NT2/D1 (cell line): ENCODE measurements at regions not wholly inside any gene's neighbourhood (a gene's known extent, or its start where the extent isn't known, plus 50 kb on each side); places are given as distances from the start of the nearest gene placed in this dataset.

Source experiments
- DNase-seq: peaks from one replicate; pipeline ENCODE4 v3.0.0-alpha.2; 2011; ENCODE audit warnings: low read depth, low spot score
- H3K27me3 ChIP-seq: 2 replicates; pipeline ENCODE4 v1.6.0; 2011; ENCODE audit warnings: mild to moderate bottlenecking; ENCODE audit not compliant: insufficient read length, insufficient read depth
- H3K36me3 ChIP-seq: 2 replicates; pipeline ENCODE4 v1.6.1; 2011; ENCODE audit warnings: mild to moderate bottlenecking, low read length, mixed read lengths; ENCODE audit not compliant: insufficient read depth, insufficient read length
- H3K4me1 ChIP-seq: 2 replicates; pipeline ENCODE4 v1.5.1; 2011; ENCODE audit not compliant: insufficient read depth, insufficient read length
- H3K4me3 ChIP-seq: 2 replicates; pipeline ENCODE4 v1.5.1; 2011; ENCODE audit warnings: low read depth; ENCODE audit not compliant: insufficient read length
- H3K9ac ChIP-seq: 2 replicates; pipeline ENCODE4 v1.6.0; 2011; ENCODE audit warnings: low read depth; ENCODE audit not compliant: insufficient read length
- H3K9me3 ChIP-seq: 2 replicates; pipeline ENCODE4 v1.5.1; 2011; ENCODE audit warnings: mild to moderate bottlenecking, low read length; ENCODE audit not compliant: insufficient read depth
- SUZ12 ChIP-seq: IDR thresholded peaks from 2 replicates; pipeline ENCODE4 v1.6.1; 2011; ENCODE audit not compliant: insufficient read length, insufficient read depth; ENCODE audit errors: extremely low read depth
- YY1 ChIP-seq: IDR thresholded peaks from 2 replicates; pipeline ENCODE4 v1.6.1; 2011; ENCODE audit not compliant: insufficient read length, insufficient read depth
- ZNF274 ChIP-seq: IDR thresholded peaks from 2 replicates; pipeline ENCODE4 v1.6.1; 2011; ENCODE audit warnings: mild to moderate bottlenecking, low read depth, low read length

DNA sequence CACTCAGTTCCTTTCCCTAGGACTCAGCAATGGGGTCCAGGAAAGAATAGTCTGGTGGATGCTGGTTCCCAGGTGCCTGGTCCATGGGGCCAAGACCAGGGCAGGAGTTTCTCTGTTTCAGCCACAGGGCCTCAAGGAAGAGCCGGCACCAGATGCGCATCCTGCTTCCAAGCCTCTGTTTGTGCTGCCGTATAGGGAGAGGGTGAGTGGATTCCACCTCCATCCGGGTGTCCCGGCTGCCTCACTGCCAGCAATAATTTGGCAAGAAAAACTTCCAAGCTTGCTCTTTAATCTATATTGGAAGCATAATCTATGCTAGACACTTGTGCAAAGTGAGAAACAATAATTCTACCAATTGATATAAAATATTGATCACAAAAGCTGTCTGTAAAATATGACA lies 261.2 kb upstream of the HS6ST1 start:
- no peak for DNase-seq
- H3K36me3 ChIP-seq = no peaks in the 10 kb centered on the region
- no peaks in the 10 kb centered on the region for H3K4me1 ChIP-seq
- TF ChIP-seq YY1 (no peak), ZNF274 (no peak), SUZ12 (no peak)
- 0 out of 2 replicates have a peak, but pooled peaks cover 2% of the 10 kb centered on the region for H3K9me3 ChIP-seq
- H3K27me3 ChIP-seq = no peaks in the 10 kb centered on the region
- H3K9ac ChIP-seq = no peak overlapping the region
- H3K4me3 ChIP-seq = no peak overlapping the region

DNA sequence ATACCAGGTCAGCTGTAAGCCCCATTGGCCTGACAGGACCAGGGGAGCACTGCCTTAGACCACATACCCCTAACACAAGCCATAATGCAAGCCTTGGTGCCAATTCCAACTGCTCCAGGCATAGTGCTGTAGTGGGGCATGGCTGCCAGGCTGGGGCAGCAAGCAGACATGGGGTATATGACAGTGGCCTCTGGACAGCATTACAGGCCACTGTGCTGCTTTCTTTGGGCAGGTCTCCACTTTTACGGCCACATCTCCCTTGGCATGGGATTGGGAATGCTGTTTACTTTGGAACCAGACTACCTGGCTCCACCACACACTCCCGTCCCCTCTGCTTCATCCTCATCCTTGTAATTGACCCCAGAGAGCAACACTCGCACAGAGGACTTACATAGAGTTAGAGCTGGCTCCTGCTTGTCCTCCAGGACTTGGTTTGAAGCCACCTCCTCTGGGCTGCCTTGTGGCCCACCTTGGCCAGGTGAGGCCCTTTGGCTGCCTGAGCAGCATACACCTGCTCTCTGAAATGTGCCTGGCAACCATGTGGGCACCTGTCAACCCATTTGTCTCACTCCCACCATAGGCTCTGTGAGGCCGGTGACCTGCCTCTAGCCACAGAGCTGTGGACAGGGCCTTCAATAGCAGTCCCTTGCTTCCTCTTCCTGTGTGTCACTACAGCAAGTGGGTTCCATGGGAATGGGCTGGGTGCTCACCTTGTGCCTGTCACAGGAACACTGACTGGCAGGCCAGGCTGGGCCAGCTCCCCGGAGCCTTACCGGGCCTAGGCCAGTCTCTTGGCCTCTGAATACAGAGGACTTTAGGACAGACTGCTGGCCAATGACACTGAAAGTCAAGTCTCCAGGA lies 262.6 kb upstream of the HS6ST1 start:
- H3K9ac ChIP-seq = no peak overlapping the region
- no peak overlapping the region for H3K4me3 ChIP-seq
- H3K27me3 ChIP-seq = no peaks in the 10 kb centered on the region
- no peak for DNase-seq
- no peaks in the 10 kb centered on the region for H3K4me1 ChIP-seq
- TF ChIP-seq ZNF274 (no peak), SUZ12 (no peak), YY1 (no peak)
- no peaks in the 10 kb centered on the region for H3K36me3 ChIP-seq
- peaks cover 6% of the 10 kb centered on the region; the same call in 1 of the 2 replicates for H3K9me3 ChIP-seq

DNA sequence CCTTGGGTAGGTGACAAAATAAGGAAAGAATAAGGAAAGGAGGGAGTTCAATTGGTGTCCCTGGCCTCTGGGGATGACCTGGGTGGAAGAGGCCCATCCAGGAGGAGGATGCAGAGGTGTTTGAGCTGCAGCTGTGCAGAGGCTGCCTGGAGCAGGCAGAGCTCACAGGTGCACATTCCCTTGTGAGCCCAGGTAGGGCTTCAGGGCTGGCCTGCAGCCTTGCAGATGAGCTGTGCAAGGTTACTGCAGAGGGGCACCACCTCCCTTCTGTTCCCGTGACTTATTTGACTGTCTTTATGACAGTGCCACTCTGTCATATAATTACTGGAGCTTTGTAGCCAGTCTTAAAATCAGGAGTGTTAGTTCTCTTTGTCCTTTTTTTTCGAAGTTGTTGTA lies 263.2 kb upstream of the HS6ST1 start:
- Histone ChIP-seq H3K4me3 (no peak overlapping the region), H3K4me1 (no peaks in the 10 kb centered on the region), H3K27me3 (no peaks in the 10 kb centered on the region), H3K36me3 (no peaks in the 10 kb centered on the region), H3K9ac (no peak overlapping the region), H3K9me3 (peaks cover 6% of the 10 kb centered on the region; the same call in 1 of the 2 replicates)
- DNase-seq = no peak
- TF ChIP-seq YY1 (no peak), ZNF274 (no peak), SUZ12 (no peak)

DNA sequence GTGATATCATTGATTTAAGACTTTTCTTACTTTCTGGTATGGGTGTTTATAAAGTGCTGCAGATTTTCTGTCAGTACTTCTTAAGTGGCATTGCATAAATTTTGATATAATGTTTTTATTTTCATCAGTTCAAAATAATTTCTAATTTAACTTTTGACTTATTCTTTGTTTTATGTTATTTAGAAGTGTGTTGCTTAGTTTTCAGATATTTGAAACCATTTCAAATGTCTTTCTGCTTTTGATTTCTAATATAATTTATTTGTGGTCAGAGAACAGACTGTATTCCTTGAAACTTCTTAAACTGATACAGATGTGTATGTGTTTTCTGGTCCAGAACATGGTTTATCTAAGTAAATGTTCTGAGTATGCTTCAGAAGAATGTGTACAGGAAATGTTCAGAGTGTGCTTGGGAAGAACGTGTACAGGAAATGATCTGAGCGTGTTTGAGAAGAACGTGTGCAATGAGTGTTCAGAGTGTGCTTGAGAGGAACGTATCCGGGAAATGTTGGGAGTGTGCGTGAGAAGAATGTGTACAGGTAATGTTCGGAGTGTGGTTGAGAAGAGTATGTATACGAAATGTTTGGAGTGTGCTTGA lies 265.7 kb upstream of the HS6ST1 start:
- no peaks in the 10 kb centered on the region for H3K4me1 ChIP-seq
- H3K9ac ChIP-seq = no peak overlapping the region
- H3K27me3 ChIP-seq = no peaks in the 10 kb centered on the region
- TF ChIP-seq ZNF274 = no peak
- no peak for TF ChIP-seq SUZ12
- TF ChIP-seq YY1 = no peak
- H3K9me3 ChIP-seq = peaks cover 6% of the 10 kb centered on the region; the same call in 1 of the 2 replicates
- DNase-seq = no peak
- H3K36me3 ChIP-seq = no peaks in the 10 kb centered on the region
- no peak overlapping the region for H3K4me3 ChIP-seq

DNA sequence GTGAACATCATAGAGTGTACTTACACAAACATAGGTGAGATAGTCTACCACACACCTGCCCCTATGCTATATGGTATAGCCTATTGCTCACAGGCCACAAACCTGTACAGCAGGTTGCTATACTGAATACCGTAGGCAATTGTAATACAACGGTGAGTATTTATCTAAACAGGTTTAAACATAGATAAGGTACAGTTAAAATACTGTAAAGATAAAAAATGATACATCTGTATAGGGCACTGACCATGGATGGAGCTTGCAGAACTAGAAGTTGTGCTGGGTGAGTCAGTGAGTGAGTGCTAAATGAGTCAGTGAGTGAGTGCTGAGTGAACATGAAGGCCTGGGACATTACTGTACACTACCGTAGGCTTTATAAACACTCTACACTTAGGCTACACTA lies 267.0 kb upstream of the HS6ST1 start:
- Histone ChIP-seq H3K27me3 (no peaks in the 10 kb centered on the region), H3K9me3 (peaks cover 6% of the 10 kb centered on the region; the same call in 1 of the 2 replicates), H3K4me3 (no peak overlapping the region), H3K36me3 (no peaks in the 10 kb centered on the region), H3K4me1 (peaks cover 4% of the 10 kb centered on the region), H3K9ac (no peak overlapping the region)
- no peak for DNase-seq
- TF ChIP-seq ZNF274 = no peak

DNA sequence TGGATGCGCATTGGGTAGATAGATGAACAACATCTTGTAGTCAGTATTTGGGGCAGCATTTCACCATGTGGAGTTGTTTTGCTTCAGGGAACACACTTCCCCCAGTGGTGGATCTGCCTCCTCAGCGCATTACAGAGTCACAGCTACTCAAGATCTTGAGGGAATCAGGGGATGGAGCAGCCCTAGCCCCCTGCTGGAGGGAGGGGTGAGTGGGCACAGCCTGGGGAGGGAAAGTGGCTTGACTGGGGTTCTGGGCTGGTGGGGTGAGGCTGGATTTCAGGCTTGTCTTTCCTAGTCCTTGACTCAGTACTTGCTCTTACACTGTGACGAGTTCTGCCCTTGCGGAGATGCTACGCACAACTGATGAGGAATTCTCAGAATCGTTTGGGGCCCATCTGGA lies 271.0 kb upstream of the HS6ST1 start:
- peaks cover 6% of the 10 kb centered on the region; the same call in 1 of the 2 replicates for H3K9me3 ChIP-seq
- no peak for DNase-seq
- H3K4me1 ChIP-seq = peaks cover 4% of the 10 kb centered on the region
- H3K36me3 ChIP-seq = no peaks in the 10 kb centered on the region
- H3K4me3 ChIP-seq = no peak overlapping the region
- H3K9ac ChIP-seq = no peak overlapping the region
- no peaks in the 10 kb centered on the region for H3K27me3 ChIP-seq
- no peak for TF ChIP-seq ZNF274
- no peak for TF ChIP-seq SUZ12

DNA sequence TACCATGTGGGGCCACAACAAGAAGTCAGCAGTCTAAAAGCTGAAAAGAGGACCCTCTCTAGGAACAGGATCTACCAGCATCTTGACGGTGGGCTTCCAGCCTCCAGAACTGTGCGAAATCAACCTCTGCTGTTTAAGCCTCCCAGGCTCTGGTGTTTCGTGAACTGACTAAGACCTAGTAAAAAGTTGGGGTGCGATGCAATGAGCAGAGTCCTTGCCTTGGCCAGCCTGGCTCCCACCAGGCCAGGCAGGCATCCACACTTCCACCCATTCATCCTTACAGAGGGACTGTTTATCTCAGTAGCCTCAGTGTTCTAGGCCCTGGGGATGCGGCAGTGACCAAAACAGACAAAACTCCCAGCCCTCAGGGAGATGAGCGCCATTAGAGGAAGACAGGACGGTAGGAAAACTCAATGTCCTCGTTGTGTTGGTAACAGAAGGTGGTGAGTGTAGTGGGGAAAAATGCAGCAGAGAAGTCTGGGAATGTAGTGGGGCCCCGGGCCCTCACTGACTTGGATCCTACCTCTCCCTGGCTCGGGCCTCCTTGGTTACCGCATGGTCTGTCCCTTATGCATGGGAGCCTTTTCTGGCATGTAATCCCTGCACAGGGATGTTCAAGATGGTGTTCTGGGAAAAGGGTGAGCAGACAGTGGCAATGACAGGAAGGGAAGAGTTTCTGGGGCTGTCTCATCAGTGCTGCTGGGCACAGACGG lies 271.8 kb upstream of the HS6ST1 start:
- Histone ChIP-seq H3K4me1 (peaks cover 7% of the 10 kb centered on the region), H3K4me3 (no peak overlapping the region), H3K27me3 (no peaks in the 10 kb centered on the region), H3K9ac (no peak overlapping the region), H3K9me3 (no peaks in the 10 kb centered on the region), H3K36me3 (no peaks in the 10 kb centered on the region)
- DNase-seq = no peak
- TF ChIP-seq ZNF274 (no peak), YY1 (no peak), SUZ12 (no peak)
